ENCODE measurements at regions not wholly inside any gene's neighbourhood (a gene's known extent, or its start where the extent isn't known, plus 50 kb on each side); places are given as distances from the start of the nearest gene placed in this dataset.

- intact Hi-C loops (cut with DNase I; ENCODE audit: low total_unique reads): loop anchor here (10.0 kb wide), 1 partner anchor 555 kb away; no protein-coding TSS in a partner anchor
Observed at GRCh38 chr4:123110147-123110546, 187.8 kb upstream of the NUDT6 start.

GRCh38 chr4:123110685-123111084 is 188.3 kb upstream of the NUDT6 start:
- peaks cover 0 to 37% (median 7%) of the 10 kb centered on the region in 6 donors for H3K36me3 ChIP-seq
- 71 to 99% (median 98%) methylated on average over 2 of the region's 2 CpGs for WGBS, 5 donors
- H3K9me3 ChIP-seq: peaks cover 0 to 17% (median 8%) of the 10 kb centered on the region in 8 donors
- H3K27me3 ChIP-seq (replicated peaks in 1 of 7): no peaks in the 10 kb centered on the region
- no peak overlapping the region for H3K27ac ChIP-seq
- no peak overlapping the region for H3K4me3 ChIP-seq
- intact Hi-C loops (cut with DNase I; ENCODE audit: low total_unique reads): loop anchor here (10.0 kb wide), 1 partner anchor 554 kb away; no protein-coding TSS in a partner anchor
- DNase-seq: no peak
- no peak for TF ChIP-seq CTCF (IDR thresholded peaks at IDR 0.05 in 8 of 11, conservative IDR thresholded peaks at IDR 0.05 in 3 of 11)
- no peak for TF ChIP-seq POLR2A (IDR thresholded peaks at IDR 0.05)
- no peak for TF ChIP-seq POLR2AphosphoS5 (IDR thresholded peaks at IDR 0.05)
- no peaks in the 10 kb centered on the region for H3K4me1 ChIP-seq

More at GRCh38 chr4:123110147-123110546, 187.8 kb upstream of the NUDT6 start:
- Histone ChIP-seq H3K27me3 (replicated peaks in 1 of 7) (no peaks in the 10 kb centered on the region), H3K4me1 (no peaks in the 10 kb centered on the region), H3K36me3 (peaks cover 0 to 37% (median 6%) of the 10 kb centered on the region in 6 donors), H3K9me3 (peaks cover 0 to 16% (median 8%) of the 10 kb centered on the region in 8 donors), H3K27ac (no peak overlapping the region), H3K4me3 (no peak overlapping the region)
- TF ChIP-seq POLR2AphosphoS5 (IDR thresholded peaks at IDR 0.05): no peak
- no peak for TF ChIP-seq POLR2A (IDR thresholded peaks at IDR 0.05)
- TF ChIP-seq CTCF (IDR thresholded peaks at IDR 0.05 in 8 of 11, conservative IDR thresholded peaks at IDR 0.05 in 3 of 11): no peak
- no peak for DNase-seq
- WGBS, 5 donors: 78 to 93% (median 91%) methylated on average over 1 of the region's 1 CpG

- WGBS, 5 donors: 89 to 97% (median 96%) methylated on average over 3 of the region's 3 CpGs
- Histone ChIP-seq H3K4me1 (peaks cover 0 to 3% (median 0%) of the 10 kb centered on the region in 6 donors), H3K4me3 (no peak overlapping the region), H3K9me3 (peaks cover 0 to 17% (median 8%) of the 10 kb centered on the region in 8 donors), H3K27ac (no peak overlapping the region), H3K36me3 (peaks cover 0 to 17% (median 7%) of the 10 kb centered on the region in 6 donors), H3K27me3 (replicated peaks in 1 of 7) (no peaks in the 10 kb centered on the region)
- TF ChIP-seq POLR2AphosphoS5 (IDR thresholded peaks at IDR 0.05) (no peak), CTCF (IDR thresholded peaks at IDR 0.05 in 8 of 11, conservative IDR thresholded peaks at IDR 0.05 in 3 of 11) (no peak), POLR2A (IDR thresholded peaks at IDR 0.05) (no peak)
- no peak for DNase-seq
- intact Hi-C loops (cut with DNase I; ENCODE audit: low total_unique reads): loop anchor here (10.0 kb wide), 1 partner anchor 552 kb away; no protein-coding TSS in a partner anchor
Observed at GRCh38 chr4:123113155-123113554, 190.8 kb upstream of the NUDT6 start.

GRCh38 chr4:123114084-123114914 is 191.9 kb upstream of the NUDT6 start:
- H3K36me3 ChIP-seq: peaks cover 0 to 17% (median 7%) of the 10 kb centered on the region in 6 donors
- TF ChIP-seq CTCF (IDR thresholded peaks at IDR 0.05 in 8 of 11, conservative IDR thresholded peaks at IDR 0.05 in 3 of 11) (no peak), POLR2AphosphoS5 (IDR thresholded peaks at IDR 0.05) (no peak), POLR2A (IDR thresholded peaks at IDR 0.05) (no peak)
- H3K4me3 ChIP-seq: no peak overlapping the region
- peak; percentile 58 for DNase-seq
- H3K4me1 ChIP-seq: peaks cover 0 to 3% (median 0%) of the 10 kb centered on the region in 6 donors
- H3K27me3 ChIP-seq (replicated peaks in 1 of 7): no peaks in the 10 kb centered on the region
- 80 to 97% (median 95%) methylated on average over 3 to 9 of the region's 9 CpGs for WGBS, 5 donors
- H3K27ac ChIP-seq: no peak overlapping the region
- intact Hi-C loops (cut with DNase I; ENCODE audit: low total_unique reads): loop anchor here (10.0 kb wide), 1 partner anchor 551 kb away; no protein-coding TSS in a partner anchor
- peaks cover 0 to 17% (median 8%) of the 10 kb centered on the region in 8 donors for H3K9me3 ChIP-seq

Measured in spleen (tissue), 11 donors.